Brain microvascular endothelial cell (primary cell): ENCODE measurements at regions not wholly inside any gene's neighbourhood (a gene's known extent, or its start where the extent isn't known, plus 50 kb on each side); places are given as distances from the start of the nearest gene placed in this dataset.
"Not testable (repeated sequence)": the region's sequence is repeated elsewhere in the genome, so short reads cannot be mapped to it uniquely, and the experiment has no call there.

Experiments
- DNase-seq: peaks from one replicate; pipeline ENCODE4 v3.0.0-alpha.2; 2020
- H3K27ac ChIP-seq: fragments of 250-450 bp; sonication (Bioruptor Pico); 2 replicates; pipeline ENCODE4 v1.5.1; 2020; ENCODE audit warnings: mild to moderate bottlenecking, moderate library complexity
- H3K27me3 ChIP-seq: fragments of 250-450 bp; sonication (Bioruptor Pico); replicated peaks from 2 replicates; pipeline ENCODE4 v1.5.1; 2020; ENCODE audit warnings: mild to moderate bottlenecking
- H3K36me3 ChIP-seq: fragments of 250-450 bp; sonication (Bioruptor Pico); replicated peaks from 2 replicates; pipeline ENCODE4 v1.5.1; 2020; ENCODE audit warnings: mild to moderate bottlenecking
- H3K4me3 ChIP-seq: 2 replicates; pipeline ENCODE4 v1.5.1; 2011; ENCODE audit warnings: low read depth, mild to moderate bottlenecking, control low read depth, low read length, moderate library complexity
- CTCF ChIP-seq: IDR thresholded peaks from 2 replicates; pipeline ENCODE4 v1.5.1; 2011; ENCODE audit warnings: low read depth, mild to moderate bottlenecking, moderate library complexity, low read length, control low read depth, inconsistent platforms; ENCODE audit errors: missing control alignments
- in situ Hi-C: cut with HindIII; loops from 2 replicates; pipeline ENCODE4 v1.10.0; 2017; ENCODE audit warnings: low sequenced_read_pairs, low pct_ligation_motif_present

- Histone ChIP-seq H3K27ac (no peak overlapping the region), H3K36me3 (no peaks in the 10 kb centered on the region), H3K4me3 (no peak overlapping the region), H3K27me3 (no peaks in the 10 kb centered on the region)
- no peak for DNase-seq
- in situ Hi-C loops: no loop called here
- TF ChIP-seq CTCF: no peak
These were observed 154.2 kb upstream of the FOXG1 start for GRCh38 chr14:28612414-28612813.

GRCh38 chr14:28613532-28613931 lies 153.1 kb upstream of the FOXG1 start:
- no peak for TF ChIP-seq CTCF
- H3K36me3 ChIP-seq: no peaks in the 10 kb centered on the region
- H3K4me3 ChIP-seq: no peak overlapping the region
- no peak overlapping the region for H3K27ac ChIP-seq
- H3K27me3 ChIP-seq: no peaks in the 10 kb centered on the region
- in situ Hi-C loops: no loop called here
- no peak for DNase-seq

- DNase-seq: no peak
- no peak overlapping the region for H3K4me3 ChIP-seq
- no peaks in the 10 kb centered on the region for H3K36me3 ChIP-seq
- no peak overlapping the region for H3K27ac ChIP-seq
- no peak for TF ChIP-seq CTCF
- no peaks in the 10 kb centered on the region for H3K27me3 ChIP-seq
- in situ Hi-C loops: no loop called here
These were observed 139.8 kb upstream of the FOXG1 start for GRCh38 chr14:28626780-28627179.

- in situ Hi-C loops: no loop called here
- Histone ChIP-seq H3K36me3 (no peaks in the 10 kb centered on the region), H3K27ac (no peak overlapping the region), H3K27me3 (no peaks in the 10 kb centered on the region), H3K4me3 (no peak overlapping the region)
- no peak for DNase-seq
- no peak for TF ChIP-seq CTCF
These were observed 137.1 kb upstream of the FOXG1 start for GRCh38 chr14:28629328-28630004.

- no peak for DNase-seq
- no peaks in the 10 kb centered on the region for H3K27me3 ChIP-seq
- H3K27ac ChIP-seq: no peak overlapping the region
- no peak overlapping the region for H3K4me3 ChIP-seq
- in situ Hi-C loops: no loop called here
- no peaks in the 10 kb centered on the region for H3K36me3 ChIP-seq
- no peak for TF ChIP-seq CTCF
These were observed 136.5 kb upstream of the FOXG1 start for GRCh38 chr14:28630100-28630499.

- H3K27ac ChIP-seq: no peak overlapping the region
- DNase-seq: no peak
- H3K36me3 ChIP-seq: no peaks in the 10 kb centered on the region
- peak; percentile 41 for TF ChIP-seq CTCF
- H3K4me3 ChIP-seq: no peak overlapping the region
- H3K27me3 ChIP-seq: no peaks in the 10 kb centered on the region
- in situ Hi-C loops: no loop called here
These were observed 131.2 kb upstream of the FOXG1 start for GRCh38 chr14:28635387-28635786.

GRCh38 chr14:28635816-28636215 lies 130.8 kb upstream of the FOXG1 start:
- H3K36me3 ChIP-seq, H3K27ac ChIP-seq, DNase-seq, in situ Hi-C loops, H3K4me3 ChIP-seq, H3K27me3 ChIP-seq: not testable (repeated sequence)

GRCh38 chr14:28641189-28641588 lies 125.4 kb upstream of the FOXG1 start:
- H3K27ac ChIP-seq, in situ Hi-C loops: not testable (repeated sequence)

More at GRCh38 chr14:28641189-28641588, 125.4 kb upstream of the FOXG1 start:
- not testable (repeated sequence) for H3K36me3 ChIP-seq, H3K4me3 ChIP-seq, H3K27me3 ChIP-seq, DNase-seq
